HG03558 (cell line): ENCODE measurements at regions not wholly inside any gene's neighbourhood (a gene's known extent, or its start where the extent isn't known, plus 50 kb on each side); places are given as distances from the start of the nearest gene placed in this dataset.

Experiments used
- ATAC-seq: cut with Tn5 transposase; IDR thresholded peaks from one replicate; pipeline ENCODE4 v1.9.1; 2021; ENCODE audit warnings: moderate number of reproducible peaks; ENCODE audit not compliant: unreplicated experiment; ENCODE audit errors: extremely low read depth

- ATAC-seq = no peak
Observed at GRCh38 chr4:15361529-15361928, 66.3 kb upstream of the C1QTNF7 start.

GRCh38 chr4:15362541-15362940, 65.3 kb upstream of the C1QTNF7 start:
- no peak for ATAC-seq

- ATAC-seq = no peak
Observed at GRCh38 chr4:15364183-15364582, 63.6 kb upstream of the C1QTNF7 start.

DNA sequence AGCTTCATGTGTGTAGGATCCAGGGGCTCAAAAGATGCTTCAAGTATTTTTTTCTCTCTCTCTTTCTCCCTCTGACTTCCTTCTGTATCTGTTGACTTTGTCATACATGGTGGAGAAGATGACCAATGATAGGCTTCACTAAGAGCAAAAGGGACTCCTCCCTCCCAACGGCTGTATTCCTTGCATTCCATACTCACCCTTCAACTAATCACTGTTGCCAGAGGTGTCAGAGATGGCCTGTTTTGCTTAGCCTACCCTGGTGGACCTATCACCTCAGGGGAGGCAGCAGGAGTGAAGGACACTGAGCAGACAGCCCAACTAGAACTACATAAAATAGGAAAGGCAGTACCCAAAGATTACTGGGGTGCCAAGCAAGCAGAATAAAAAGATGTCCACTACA, 62.2 kb upstream of the C1QTNF7 start:
- ATAC-seq = no peak

- ATAC-seq = no peak
Observed at GRCh38 chr4:15366721-15367120, 61.1 kb upstream of the C1QTNF7 start.

DNA sequence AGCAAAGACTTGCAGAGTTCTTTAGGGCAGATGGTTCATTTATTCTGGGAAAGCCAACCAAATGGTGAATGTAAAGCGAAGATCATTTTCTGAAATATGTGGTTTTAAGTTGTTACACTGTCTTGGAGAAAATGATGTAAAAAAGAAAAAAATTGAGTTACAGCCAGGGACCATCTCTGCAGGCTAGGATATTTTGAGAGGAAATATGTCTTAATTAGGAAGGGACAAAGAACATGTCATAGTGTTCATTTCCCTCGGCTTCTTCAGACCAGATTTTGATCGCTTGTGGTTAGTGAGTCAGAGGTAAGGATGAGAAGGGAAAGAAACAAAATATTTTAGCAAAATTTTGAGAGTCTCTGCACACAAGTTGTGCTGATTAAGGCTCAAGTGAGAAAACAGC, 59.0 kb upstream of the C1QTNF7 start:
- no peak for ATAC-seq

GRCh38 chr4:15370296-15370695, 57.5 kb upstream of the C1QTNF7 start:
- ATAC-seq = no peak

DNA sequence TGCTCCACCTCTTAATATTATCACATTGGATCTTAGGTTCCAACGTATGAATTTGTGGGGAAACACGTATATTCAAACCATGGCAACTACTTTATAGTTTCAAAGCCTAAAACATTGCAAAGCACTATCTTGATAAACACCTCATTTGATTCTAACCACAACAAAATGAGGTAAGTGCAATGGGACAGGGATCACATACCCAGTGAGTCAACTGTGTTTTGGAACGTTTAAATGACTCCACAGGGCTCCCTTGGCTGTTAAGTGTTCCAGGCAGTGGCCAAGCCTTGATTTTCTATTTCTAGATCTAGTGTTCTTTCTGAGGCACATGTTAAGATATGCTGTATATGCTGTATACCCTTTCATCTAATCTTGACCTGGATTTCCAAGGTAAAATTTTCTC, 54.5 kb upstream of the C1QTNF7 start:
- ATAC-seq = no peak

DNA sequence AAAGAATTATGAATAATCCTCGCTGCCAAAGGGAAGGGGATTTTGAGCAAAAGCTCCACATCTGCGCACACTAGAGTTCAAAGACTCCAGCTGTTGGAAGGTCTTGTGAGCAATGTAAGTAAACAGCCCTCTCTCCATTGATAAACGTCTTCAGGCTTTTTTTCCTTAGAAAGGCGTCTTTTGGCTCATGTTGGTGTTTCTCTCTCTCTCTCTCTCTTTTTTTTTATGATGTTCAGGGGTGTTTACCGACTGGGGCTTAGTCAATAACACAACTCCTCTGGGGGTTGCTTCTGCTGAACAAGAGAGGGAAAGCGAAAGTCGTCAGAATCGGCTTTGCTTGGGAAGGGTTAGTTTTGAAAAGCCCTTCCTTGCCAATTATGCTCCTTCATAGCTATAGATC, 53.2 kb upstream of the C1QTNF7 start:
- no peak for ATAC-seq

DNA sequence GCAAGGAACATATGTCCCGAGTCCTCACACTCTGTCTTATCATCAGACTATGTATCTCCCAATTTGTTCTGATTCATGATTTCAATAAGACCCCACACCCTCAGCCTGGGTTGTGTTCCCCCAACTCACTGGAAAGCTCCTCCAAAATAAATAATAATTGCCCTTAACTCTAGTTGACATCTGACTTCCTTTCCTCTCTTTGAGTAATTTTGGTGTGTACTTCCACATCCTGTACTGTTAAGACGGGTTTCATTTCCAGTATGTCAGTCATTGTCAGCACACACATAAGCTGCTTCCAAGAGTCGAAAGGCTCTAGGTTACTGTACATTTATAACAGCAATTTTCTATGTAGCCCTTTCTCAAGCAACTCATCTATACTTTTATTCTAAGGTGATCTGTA, 52.2 kb upstream of the C1QTNF7 start:
- no peak for ATAC-seq

DNA sequence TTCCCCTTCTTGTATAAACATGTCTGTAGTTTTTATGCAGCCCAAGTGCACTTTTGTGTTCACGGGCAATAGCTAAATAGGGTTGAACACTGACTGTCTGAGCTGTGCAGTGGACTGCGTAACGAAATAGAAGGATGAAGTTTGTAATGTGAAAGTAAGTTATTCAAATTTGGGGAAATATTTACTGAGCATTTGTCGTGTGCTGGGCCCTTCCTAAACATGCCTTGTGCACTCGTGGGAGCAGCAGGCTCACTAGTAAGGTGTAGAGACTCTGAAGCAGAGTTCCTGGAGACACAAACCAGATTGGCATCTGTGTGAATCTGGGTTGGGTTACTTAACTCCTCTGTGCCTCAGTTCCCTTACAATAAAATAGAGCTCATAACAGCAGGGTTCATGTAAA, 51.7 kb upstream of the C1QTNF7 start:
- ATAC-seq = no peak

DNA sequence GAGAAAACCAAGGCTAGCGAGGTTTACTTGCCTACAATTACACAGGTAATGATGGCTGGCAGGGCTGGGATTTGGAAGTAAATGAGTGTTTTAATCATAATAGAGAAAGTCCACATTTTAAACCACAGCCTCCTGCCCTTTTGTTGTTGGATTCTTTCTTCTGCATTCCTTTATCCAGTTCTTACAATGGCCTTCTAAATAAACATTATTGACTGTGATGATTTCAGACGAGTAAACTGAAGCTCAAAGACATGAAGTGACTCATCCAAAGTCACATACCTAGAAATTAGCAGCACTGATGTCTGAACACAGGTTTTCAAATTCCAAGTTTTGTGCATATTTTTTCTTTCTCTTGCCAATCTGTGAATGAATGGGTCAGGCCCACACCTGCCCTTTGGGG, 51.2 kb upstream of the C1QTNF7 start:
- ATAC-seq = no peak
